ENCODE measurements at regions not wholly inside any gene's neighbourhood (a gene's known extent, or its start where the extent isn't known, plus 50 kb on each side); places are given as distances from the start of the nearest gene placed in this dataset.

DNA sequence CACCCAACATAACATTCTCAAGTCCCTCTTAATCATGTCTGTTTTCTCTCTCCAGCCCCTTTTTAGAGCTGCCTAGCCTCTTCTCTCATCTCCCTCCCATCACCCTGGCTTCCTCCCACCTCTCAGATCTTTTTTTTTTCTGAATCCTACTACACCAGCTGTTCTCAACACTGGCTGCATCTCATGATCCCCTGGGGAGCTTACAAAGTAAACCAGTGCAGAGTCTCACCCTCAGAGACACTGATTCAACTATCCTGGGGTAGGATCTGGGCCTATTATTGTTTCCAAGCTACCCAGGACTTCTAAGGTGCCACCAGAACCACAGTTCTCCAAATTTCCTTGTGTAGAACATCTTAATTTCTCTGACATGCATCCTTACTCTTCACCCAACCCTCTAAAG is 50.3 kb upstream of the ACAN start:
- FAIRE-seq (no peak), DNase-seq (peak in 1 of 5 donors; percentile 6)
- TF ChIP-seq, protein P1, sequence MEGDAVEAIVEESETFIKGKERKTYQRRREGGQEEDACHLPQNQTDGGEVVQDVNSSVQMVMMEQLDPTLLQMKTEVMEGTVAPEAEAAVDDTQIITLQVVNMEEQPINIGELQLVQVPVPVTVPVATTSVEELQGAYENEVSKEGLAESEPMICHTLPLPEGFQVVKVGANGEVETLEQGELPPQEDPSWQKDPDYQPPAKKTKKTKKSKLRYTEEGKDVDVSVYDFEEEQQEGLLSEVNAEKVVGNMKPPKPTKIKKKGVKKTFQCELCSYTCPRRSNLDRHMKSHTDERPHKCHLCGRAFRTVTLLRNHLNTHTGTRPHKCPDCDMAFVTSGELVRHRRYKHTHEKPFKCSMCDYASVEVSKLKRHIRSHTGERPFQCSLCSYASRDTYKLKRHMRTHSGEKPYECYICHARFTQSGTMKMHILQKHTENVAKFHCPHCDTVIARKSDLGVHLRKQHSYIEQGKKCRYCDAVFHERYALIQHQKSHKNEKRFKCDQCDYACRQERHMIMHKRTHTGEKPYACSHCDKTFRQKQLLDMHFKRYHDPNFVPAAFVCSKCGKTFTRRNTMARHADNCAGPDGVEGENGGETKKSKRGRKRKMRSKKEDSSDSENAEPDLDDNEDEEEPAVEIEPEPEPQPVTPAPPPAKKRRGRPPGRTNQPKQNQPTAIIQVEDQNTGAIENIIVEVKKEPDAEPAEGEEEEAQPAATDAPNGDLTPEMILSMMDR (IDR thresholded peaks at IDR 0.05; ENCODE audit: borderline replicate concordance, extremely low read depth, insufficient read depth) = no peak
- Histone ChIP-seq H3K4me1 (ENCODE audit: control insufficient read depth in 2 of 3, insufficient read depth in 2 of 3, low read depth in 1 of 3, low read length in 3 of 3) (no peaks in the 10 kb centered on the region), H3K9me3 (ENCODE audit: control insufficient read depth in 2 of 3, insufficient read depth in 1 of 3, low read length in 3 of 3) (no peaks in the 10 kb centered on the region), H3K36me3 (ENCODE audit: control insufficient read depth in 2 of 3, insufficient read depth in 3 of 3, low read length in 3 of 3) (no peaks in the 10 kb centered on the region), H3K27me3 (ENCODE audit: control insufficient read depth, insufficient read depth, low read length) (no peaks in the 10 kb centered on the region), H3K4me3 (ENCODE audit: low read length in 3 of 3) (no peak overlapping the region), H3K27ac (ENCODE audit: low read depth in 2 of 2, low read length in 2 of 2) (no peak overlapping the region), H3K9ac (ENCODE audit: low read length in 3 of 3) (no peak overlapping the region)
- intact Hi-C loops (cut with DNase I) = no loop called here

Data from kidney (tissue), 13 donors.